Pons (tissue), 1 donor: ENCODE measurements at regions not wholly inside any gene's neighbourhood (a gene's known extent, or its start where the extent isn't known, plus 50 kb on each side); places are given as distances from the start of the nearest gene placed in this dataset.

Experiments used
- DNase-seq: peaks from one replicate; pipeline ENCODE4 v3.0.0-alpha.2; 2016; ENCODE audit warnings: low spot score

DNA sequence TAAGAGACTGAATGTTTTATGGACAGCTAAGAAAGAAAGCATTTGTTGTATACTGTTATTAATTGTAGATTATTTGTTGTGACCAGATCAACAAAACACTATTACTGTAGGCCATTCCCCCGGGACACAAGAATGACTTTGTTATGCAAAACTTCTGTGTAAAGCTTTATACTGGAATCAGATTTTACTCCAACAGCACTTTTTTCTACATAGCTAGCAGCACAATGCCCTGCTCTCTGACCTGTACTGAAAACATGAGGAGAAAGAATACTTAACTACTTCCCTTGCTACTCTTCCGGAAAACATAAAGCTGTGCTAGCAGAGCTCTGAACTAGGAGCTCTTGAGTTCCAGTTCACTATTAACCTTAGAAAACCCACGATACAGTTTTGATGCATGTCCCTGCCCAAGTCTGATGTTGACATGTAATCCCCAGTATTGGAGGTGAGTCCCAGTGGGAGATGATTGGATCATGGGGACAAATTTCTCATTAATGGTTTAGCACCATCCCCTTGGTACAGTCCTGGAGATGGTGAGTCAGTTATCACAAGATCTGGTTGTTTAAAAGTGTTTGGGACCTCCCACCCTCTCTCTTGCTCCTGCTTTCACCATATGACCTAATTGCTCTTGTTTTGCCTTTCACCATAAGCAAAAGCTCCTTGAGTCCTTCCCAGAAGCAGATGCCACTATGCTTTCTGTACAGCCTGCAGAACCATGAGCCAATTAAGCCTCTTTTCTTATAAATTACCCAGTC lies 601.1 kb upstream of the PIK3C3 start:
- no peak for DNase-seq

DNA sequence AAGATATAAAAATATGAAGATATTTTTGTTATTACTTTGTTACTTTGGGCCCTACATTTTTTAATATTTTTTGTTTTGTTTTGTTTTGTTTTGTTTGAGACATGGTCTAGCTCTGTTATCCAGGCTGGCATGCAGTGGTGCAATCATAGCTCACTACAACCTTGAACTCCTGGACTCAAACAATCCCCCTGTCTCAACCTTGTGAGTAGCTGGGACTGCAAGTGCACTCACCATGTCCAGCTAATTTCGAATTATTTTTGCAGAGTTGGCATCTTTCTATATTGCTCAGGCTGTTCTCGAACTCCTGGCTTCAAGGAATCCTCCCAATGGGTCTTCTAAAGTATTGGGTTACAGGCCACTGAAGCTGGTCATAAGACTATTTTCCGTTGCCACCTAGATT lies 603.6 kb upstream of the PIK3C3 start:
- DNase-seq, result no peak

DNA sequence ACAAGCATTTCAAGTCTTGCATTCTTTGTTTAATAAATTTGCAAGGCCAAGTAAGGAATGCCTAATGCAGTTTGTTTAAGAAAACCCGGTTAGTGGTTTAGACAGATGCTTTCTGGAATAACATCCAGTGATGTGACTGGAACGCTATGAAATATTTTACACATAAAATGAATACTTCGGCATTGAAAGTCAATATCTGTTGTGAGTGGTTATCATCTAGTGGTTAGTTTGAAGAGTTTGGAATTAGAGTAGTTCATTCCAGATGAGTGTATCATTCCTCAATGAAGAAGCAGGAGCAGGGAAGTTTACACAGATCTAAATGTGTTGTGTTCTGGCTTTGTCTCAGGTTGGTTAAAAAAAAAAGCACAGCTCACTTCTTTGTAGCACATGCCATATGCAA lies 608.0 kb upstream of the PIK3C3 start:
- no peak for DNase-seq

DNA sequence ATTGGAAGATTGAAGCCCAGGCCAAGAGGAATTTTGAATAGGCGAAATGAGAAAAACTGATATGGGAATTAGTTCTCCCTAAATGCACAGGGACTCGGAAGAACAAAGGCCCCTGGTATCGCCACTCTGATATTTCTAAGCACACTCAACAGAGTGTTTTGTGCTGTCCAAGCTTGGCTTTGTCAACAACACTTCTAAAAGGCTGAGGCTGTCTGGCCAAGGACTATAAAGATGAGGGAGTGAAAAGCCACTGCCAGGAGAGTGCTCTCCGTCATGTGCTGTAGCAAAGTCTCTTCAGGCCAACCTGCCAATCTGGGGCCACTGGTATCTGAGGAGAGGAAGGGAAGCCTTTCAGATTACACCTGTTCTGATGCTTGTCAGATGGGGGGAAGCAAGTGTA lies 611.2 kb upstream of the PIK3C3 start:
- no peak for DNase-seq

DNA sequence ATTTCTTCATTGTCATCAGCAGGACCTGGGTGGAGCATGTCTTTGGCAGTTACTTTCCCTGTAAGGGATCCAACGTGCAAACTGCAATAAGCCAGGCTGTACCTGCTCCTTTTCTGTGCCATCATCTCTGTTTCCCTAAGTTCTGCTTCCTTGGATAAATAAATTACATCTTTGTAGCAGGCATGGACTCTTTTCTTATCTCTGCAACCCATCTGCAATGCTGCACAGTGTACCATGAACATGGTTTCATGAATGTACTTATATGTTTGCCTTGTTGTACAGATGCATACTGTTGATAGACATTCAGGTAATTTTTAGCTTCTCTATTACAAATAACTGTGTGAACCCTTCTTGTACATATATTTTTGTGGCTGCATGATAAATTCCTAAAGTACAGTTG lies 616.7 kb upstream of the PIK3C3 start:
- no peak for DNase-seq

DNA sequence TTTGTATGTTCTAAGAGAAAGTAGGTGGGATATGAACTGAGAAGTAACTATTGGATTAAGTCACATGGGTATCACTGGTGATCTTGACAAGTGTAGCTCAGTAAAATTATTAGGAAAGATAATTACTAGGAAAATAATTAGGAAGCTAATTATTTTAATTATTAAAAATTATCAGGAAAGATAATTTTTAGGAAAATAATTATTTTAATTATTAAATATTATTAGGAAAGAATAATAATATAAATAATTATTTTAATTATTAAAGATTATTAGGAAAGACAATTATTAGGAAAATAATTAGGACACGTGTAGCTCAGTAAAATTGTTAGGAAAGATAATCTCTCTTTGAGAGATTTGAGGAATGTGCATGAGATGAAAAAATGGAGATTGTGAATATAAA lies 623.4 kb upstream of the PIK3C3 start:
- no peak for DNase-seq

DNA sequence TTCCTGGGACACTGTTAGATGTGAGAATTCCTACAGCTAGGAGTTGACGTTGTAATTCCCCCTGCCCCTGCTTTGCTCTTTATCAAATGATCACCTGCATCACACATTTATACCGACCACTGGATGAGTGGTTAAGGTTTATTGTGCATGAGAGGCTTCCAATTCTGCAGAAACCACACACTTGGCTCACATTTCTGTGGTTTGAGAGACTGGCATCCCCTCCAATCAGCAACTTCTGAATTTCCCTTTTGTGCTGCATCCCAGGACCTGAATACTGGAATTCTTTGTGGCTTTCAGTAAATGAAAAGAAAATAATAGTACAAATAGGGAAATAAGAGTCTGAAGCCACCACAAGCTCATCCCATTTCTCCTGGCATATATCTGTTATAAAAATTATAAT lies 628.7 kb upstream of the PIK3C3 start:
- DNase-seq, result no peak

DNA sequence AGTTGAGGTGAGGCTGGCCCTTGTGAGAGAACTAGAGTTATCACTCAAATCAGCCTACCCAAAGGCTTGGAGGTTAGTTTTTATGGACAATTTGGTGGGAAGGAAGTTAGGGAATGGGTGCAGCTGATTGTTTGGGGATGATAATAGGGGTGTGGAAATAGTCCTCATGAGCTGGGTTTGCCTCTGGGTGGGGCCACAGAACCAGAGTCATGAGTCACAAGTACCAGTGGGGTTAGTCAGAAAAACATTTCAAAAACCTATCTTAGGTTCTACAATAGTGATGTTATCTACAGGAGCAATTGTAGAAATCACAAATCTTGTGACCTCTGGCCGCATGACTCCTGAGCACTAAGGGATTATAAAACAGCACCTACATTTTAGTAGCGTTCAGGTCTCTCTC lies 630.1 kb upstream of the PIK3C3 start:
- DNase-seq, result no peak

DNA sequence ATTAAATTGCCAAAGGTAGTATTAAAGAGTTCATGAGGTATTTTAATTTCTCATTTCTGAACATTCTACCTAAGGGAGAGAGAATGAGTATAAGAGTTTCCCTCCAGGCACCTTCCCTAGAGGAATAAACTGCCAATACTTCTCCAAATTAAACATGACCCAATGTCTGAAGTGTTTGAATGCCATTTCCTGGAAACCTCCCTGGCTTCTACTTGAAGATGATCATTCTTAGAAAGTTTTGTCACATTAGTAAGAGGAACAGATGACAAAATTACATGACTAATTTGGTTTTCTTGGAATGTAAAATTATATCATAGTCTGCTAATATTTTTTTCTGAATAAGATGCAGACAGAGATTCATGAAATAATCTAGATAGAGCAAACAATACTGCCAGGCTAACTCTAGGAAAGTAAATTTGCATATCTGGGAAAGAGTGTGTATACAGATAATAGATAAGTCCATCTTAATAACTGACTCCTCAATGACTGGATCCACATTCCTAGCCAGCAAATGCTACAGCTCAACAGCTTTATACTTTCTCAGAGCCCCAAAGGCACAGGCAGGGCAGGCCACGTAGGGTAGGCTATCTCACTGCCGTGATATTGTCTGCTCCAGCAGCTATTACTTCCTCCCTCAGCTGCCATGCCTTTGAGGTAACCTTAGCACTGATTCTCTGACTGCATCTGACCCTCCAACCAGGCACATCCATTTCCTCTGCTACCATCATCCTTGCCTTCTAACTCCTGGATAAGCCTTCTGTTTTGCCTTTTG lies 630.8 kb upstream of the PIK3C3 start:
- DNase-seq, result no peak

DNA sequence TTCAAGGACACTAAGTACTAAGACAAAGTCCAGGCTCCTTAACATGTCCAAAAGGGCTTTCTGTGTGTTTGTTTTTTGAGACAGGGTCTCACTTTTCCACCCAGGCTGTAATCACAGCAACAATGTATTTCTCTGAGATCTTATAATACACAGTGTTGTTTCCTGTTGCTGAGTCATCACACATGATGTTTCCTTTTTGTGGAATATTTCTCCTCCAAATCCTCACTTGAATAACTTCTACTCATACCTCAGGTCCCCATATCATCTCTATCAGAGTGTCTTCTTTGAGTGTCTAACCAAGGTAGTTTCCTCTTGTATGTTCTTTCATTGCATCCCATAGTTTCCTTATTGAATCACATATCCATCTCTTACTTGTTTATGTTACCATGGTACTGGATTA lies 632.0 kb upstream of the PIK3C3 start:
- DNase-seq, result no peak

DNA sequence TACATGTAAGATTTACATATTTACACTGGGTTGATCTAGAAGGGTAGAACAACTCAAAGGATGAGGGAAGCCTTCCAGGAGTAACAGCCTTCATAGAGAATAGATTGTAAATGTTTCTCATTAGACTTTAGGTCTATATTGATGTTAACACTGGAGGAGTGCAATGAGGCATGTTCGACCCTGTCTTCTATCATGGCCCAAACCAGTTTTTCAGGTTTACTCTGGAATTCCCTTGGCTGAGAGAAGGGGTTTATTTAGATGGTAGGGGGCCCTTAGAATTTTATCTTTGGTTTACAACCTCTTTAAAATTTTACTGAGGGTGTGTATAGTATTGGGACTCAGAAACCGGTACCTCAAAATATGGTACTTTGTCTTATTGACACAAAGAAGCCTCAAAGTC lies 634.9 kb upstream of the PIK3C3 start:
- DNase-seq, result no peak

DNA sequence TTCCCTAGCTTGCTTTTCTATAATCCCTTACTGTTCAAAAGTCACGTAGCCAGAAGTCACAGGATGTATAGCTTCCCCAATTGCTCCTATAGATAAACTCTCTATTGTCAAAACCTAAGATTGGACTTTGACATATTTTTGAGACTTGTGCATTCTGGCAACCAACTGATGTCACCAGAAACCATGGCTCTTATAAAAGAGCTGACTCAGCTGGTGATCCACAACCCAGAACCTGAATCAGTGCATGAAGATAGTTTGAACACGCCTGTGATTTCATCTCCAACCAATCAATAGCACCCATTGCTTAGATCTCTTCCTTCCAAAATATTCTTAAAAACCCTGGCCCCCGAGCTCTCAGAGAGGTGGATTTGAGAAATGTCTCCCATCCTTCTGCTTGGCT lies 639.9 kb upstream of the PIK3C3 start:
- no peak for DNase-seq

DNA sequence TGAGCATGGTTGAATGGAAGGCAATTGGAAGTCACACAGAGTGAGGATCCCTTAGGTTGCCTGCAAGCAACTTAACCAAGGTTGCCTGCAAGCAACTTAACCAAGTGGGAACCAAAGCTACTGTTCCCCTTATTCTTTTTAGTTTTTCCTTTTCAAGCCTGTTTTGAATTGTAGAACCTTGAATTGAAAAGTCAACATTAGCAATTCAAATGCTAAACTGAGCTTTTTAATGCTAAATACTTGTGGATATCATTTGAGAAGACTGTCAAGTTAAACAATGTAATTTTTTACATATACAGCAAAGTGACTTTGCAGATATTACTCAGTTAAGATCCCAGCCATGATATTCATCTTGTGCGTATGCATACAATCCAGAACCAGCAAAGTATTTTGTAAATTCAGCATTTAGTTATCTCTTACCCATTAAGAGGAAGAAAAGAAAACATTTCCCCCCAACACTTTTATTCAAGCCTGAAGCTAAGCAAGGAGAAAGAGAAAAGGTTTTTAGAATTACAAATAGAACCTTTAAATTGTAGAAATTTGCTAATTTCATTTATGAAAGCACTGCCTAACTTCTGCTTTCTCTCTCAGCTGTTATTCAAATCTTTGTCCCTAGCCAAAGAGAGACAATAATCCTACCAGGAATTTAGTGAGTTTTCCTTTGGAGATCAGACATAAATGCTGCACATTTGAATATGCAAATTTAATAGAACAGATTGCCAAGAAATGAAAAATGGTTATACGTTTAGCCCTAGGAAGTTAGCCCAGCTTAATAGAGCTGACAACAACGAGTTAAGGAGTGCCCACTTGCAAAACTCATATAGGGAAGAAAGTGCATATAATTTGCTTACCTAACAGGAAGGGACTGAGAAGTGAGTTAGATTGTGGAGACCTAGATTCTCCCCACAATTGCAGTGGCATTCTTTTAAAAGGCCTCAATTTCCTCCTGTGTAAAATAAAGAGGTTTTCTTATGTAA lies 643.2 kb upstream of the PIK3C3 start:
- DNase-seq, result no peak

DNA sequence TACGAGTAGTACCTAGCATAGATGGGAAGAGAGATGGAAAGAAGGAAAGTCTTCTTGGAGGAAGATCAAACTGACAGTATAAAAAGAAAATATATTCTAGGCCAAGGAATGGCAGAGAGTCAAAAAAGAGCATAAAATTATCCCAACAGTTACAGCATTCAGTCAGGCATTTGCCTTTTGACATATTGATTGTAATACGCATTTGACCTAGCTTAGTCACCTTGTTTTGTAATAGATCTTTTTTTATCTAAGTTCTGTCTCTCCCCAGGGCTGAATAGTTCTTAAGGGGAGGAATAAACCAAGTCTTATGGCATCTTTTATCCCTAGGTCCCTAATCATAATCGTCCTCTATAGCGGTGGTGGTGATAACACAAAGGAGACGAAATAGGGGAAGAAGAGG lies 657.3 kb upstream of the PIK3C3 start:
- DNase-seq, result no peak

DNA sequence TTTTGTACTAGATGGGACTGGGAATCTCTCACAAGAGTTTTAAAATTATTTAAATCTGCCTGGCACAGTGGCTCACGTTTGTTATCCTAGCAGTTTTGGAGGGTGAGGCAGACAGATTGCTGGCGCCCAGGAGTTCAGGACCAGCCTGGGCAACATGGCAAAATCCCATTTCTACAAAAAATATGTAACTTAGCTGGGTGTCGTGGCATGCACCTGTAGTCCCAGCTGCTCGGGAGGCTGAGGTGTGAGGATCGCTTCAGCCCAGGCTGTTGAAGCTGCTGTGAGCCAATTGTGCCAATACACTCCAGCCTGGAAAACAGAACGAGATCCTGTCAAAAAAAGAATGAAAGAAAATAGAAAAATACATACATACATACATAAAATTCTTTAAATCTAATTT lies 685.7 kb upstream of the PIK3C3 start:
- no peak for DNase-seq

DNA sequence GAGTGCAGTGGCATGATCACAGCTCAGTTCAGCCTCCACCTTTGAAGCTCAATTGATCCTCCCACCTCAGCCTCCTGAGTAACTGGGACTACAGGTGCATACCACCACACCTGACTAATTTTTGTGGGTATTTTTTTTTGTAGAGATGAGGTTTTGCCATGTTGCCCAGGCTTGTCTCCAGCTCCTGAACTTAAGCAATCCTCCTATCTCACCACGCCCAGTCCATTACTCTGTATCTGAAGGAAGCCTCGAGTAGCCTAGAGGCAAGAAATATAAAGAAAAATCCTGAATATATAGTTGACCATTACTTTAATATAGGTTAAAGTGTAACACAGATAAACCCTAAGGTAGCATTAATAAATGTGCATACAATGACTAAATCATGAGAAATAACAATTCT lies 686.8 kb upstream of the PIK3C3 start:
- no peak for DNase-seq

DNA sequence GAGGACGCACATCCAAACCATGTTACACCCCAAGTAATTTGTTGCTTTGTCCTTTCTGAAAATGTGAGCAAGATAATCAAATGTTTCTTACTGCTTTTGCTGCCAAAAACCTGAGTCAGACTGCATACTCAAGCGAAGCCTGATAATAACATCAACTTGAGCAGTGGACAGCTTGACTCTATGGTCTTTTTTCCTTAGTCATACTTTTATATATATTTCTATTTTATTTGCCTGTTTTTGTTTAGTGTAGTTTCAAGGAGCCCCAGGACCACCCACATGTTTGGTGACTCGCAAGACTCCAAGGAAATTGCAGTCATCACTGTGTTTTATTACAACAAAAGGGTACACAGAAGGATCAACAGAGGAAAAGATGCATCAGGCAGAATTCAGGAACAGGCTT lies 688.4 kb upstream of the PIK3C3 start:
- DNase-seq, result no peak

DNA sequence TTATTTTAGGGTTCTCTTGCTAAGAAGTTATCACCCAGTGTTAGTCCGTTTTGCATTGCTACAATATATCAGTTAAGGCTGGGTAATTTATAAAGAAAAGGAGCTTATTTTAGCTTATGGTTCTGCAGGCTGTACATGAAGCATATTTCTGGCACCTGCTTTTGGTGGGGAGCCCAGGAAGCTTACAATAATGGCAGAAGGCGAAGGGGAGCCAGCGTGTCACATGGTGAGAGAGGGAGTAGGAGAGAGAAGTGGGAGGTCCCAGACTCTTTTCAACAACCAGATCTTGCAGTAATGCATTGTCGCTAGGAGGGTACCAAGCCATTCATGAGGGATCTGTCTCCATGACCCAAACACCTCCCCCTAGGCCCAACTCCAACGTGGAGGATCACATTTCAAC lies 688.8 kb upstream of the PIK3C3 start:
- DNase-seq, result no peak

DNA sequence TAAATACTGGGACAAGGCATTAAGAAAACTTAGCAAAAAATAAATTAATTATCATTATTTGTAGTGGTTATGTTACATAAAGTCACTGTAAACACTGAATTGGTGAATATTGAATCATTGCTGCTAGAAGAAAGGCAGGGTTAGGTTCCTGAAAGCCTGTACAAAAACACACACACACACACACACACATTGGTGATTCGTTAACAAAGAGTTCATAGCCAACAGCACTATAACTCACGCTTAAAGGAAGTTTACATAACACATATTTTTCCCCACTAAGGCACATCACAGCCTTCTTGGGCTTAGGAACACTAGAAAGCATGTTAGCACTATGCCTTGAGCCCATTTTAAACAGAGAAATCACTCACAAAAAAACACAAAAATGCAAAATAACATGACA lies 690.0 kb upstream of the PIK3C3 start:
- DNase-seq, result no peak

DNA sequence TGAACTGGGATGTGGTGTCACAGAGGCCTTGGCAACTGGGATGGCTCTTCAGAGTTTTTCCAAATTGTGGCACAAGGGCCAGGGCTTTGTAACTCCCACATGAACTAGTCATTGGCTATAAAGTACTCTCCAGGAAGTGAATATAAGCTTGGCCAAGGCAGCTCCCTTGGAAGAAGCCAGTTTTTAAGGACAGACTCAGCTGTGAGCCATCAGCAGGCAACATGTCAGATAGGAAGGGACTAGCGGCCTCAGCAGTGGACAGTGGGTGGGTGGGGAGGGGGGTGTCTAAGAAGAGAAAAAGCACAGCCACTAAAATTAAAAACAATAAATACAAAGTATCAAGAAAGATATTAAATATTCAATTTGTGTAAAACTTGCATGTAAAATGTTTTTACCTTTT lies 691.1 kb upstream of the PIK3C3 start:
- DNase-seq, result no peak

DNA sequence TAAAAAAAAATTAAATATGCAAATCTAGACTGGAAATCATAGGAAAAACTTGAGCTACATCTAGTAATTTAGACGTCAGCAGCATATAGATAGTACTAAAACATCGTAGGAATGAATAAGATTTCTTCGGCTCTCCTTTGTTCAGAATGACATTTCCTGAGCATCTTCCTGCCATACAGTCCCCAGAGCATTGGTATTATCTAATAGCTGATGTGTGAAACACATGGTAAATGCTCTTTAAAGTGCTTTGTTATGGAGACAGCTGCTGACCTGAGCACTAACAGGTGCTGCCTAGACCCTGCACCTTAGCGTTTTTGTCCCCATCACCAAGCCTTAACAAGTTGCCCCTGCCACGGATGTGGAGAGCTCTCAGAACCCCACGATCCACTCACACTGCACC lies 692.3 kb upstream of the PIK3C3 start:
- DNase-seq, result no peak

DNA sequence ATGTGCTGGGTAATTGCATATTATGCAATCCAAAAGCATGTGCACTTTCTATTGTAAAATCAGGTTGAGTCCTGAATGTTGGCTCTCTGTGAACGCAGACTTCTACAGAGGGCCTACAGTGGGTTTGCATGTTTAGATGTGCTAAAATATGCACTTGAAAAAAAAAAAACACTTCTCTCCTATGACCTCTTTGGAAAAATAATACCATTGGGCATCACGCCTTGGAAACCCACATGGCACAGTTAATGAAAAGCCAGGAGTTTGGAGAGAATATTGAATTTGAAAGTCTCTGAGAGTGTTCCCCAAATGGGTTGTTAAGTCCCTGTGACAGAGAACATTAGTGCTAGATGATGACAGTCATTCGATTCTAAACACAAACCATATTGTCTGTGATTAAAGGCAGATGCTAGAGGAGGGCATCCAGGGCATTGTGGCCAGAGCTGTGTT lies 710.4 kb upstream of the PIK3C3 start:
- DNase-seq, result no peak

DNA sequence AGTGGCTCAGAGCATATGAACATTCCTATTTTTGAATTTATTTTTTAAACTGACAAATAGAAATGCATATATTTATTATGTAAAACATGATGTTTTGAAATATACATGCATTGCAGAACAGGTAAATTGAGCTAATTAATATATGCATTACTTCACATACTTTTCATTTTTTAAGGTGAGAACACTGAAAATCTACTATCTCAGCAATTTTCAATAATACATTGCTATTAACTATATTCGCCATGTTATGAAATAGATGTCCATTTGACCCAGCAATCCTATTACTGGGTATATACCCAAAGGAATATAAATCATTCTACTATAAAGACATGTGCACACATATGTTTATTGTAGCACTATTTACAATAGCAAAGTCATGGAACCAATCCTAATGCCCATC lies 717.7 kb upstream of the PIK3C3 start:
- no peak for DNase-seq
